ENCODE measurements at regions not wholly inside any gene's neighbourhood (a gene's known extent, or its start where the extent isn't known, plus 50 kb on each side); places are given as distances from the start of the nearest gene placed in this dataset.

DNA sequence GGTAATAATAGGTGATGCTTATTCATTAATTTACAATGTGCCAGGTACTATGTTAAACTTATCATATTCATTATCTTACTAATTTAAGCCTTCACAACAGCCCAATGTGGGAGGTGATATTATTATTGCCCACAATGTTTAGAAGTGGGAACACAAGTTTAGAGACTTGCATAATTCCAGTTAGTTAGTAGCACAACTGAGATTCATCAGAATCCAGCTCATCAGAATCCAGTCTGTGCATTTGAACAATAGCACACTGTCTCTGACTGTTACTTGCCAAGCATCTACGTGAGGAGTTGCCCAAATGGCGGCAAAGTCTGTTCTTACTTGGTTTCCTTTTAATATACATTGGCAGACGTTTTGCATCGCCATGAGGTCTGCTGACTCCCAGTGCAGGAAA lies 110.9 kb upstream of the BASP1 start:
- DNase-seq (ENCODE audit: low read depth in 1 of 2, low spot score in 2 of 2) (no peak), FAIRE-seq (no peak)
- Histone ChIP-seq H4K91ac (replicated peaks; ENCODE audit: insufficient read length, low read length) (no peak overlapping the region), H3K18ac (ENCODE audit: extremely low read depth, low read length) (no peak overlapping the region), H3K4ac (replicated peaks; ENCODE audit: insufficient read length, low read depth, low read length) (no peak overlapping the region), H2BK12ac (ENCODE audit: low read depth, low read length) (no peak overlapping the region), H4K20me1 (replicated peaks in 1 of 2; ENCODE audit: control insufficient read depth in 1 of 2, insufficient read depth in 2 of 2, low read length in 2 of 2) (no peaks in the 10 kb centered on the region), H2BK5ac (ENCODE audit: low read depth, low read length) (no peak overlapping the region), H3K23me2 (ENCODE audit: low read depth, low read length) (no peaks in the 10 kb centered on the region), H2AK5ac (ENCODE audit: low read depth, low read length) (no peak overlapping the region), H4K5ac (ENCODE audit: insufficient read length, low read depth, low read length) (no peak overlapping the region), H3K4me2 (ENCODE audit: insufficient read depth in 1 of 2, low read depth in 2 of 2, low read length in 2 of 2) (no peak overlapping the region), H2AFZ (ENCODE audit: low read length) (no peak overlapping the region), H3K36me3 (ENCODE audit: control insufficient read depth in 2 of 4, insufficient read depth in 4 of 4, low read length in 3 of 4) (no peaks in the 10 kb centered on the region), H3K27me3 (replicated peaks in 1 of 4; ENCODE audit: control insufficient read depth in 3 of 4, extremely low read depth in 1 of 4, insufficient read depth in 3 of 4, low read length in 3 of 4) (no peaks in the 10 kb centered on the region), H2BK120ac (replicated peaks; ENCODE audit: low read depth, low read length) (no peak overlapping the region), H3K14ac (ENCODE audit: insufficient read length) (no peak overlapping the region), H3K9ac (replicated peaks in 1 of 4; ENCODE audit: extremely low read depth in 1 of 4, low read depth in 3 of 4, low read length in 3 of 4) (no peak overlapping the region), H2BK20ac (ENCODE audit: low read length) (no peak overlapping the region), H4K8ac (ENCODE audit: extremely low read depth, insufficient read depth, low read length) (no peak overlapping the region), H3K23ac (ENCODE audit: insufficient read length) (no peak overlapping the region), H3K56ac (replicated peaks; ENCODE audit: insufficient read length, low read depth, low read length) (no peak overlapping the region), H3K79me1 (ENCODE audit: low read depth, low read length) (no peaks in the 10 kb centered on the region), H2BK15ac (ENCODE audit: low read length) (no peak overlapping the region), H3K79me2 (ENCODE audit: control insufficient read depth in 1 of 2, insufficient read depth in 2 of 2, low read length in 2 of 2) (no peaks in the 10 kb centered on the region), H3K4me1 (replicated peaks in 1 of 4; ENCODE audit: control insufficient read depth in 3 of 4, insufficient read depth in 4 of 4, low read length in 3 of 4) (peaks cover 0 to 3% (median 1%) of the 10 kb centered on the region in 4 experiments; a peak in 2 of 7 replicates), H3K4me3 (ENCODE audit: extremely low read depth in 1 of 4, insufficient read depth in 2 of 4, low read depth in 3 of 4, low read length in 4 of 4) (no peak overlapping the region), H3K9me3 (ENCODE audit: insufficient read depth in 2 of 2, low read depth in 1 of 2, low read length in 1 of 2) (no peaks in the 10 kb centered on the region), H3K27ac (ENCODE audit: low read depth, low read length) (no peak overlapping the region)
- CTCF ChIA-PET (ENCODE audit: partially characterized antibody): interaction anchor here (0.6 to 1.7 kb wide), 4 partner anchors 8 to 315 kb away, joined by 3 to 5 read pairs (median 3); no protein-coding TSS in a partner anchor
- POLR2A ChIA-PET (ENCODE audit: partially characterized antibody): no interaction called here
- WGBS, 2 experiments (ENCODE audit: extremely low coverage in 1 of 2, insufficient coverage in 1 of 2, insufficient read length in 1 of 2, insufficient replicate concordance in 2 of 2, low coverage in 1 of 2, low lambda C conversion rate in 2 of 2, missing lambda C conversion rate in 1 of 2): 89% methylated on average over 4 of the region's 4 CpGs; no CpG with 5 or more reads in 1 of the 2 experiments
- TF ChIP-seq SRF (IDR thresholded peaks at IDR 0.05; ENCODE audit: low read depth, low read length) (no peak), CHD2 (IDR thresholded peaks at IDR 0.05; ENCODE audit: low read length) (no peak), POU5F1 (IDR thresholded peaks at IDR 0.05; ENCODE audit: low read depth, low read length) (no peak), TCF12 (IDR thresholded peaks at IDR 0.05; ENCODE audit: low read depth, low read length) (no peak), TAF7 (optimal IDR thresholded peaks at IDR 0.05; ENCODE audit: borderline replicate concordance, low read depth, low read length) (no peak), SIRT6 (IDR thresholded peaks at IDR 0.05; ENCODE audit: low read length) (no peak), CEBPB (IDR thresholded peaks at IDR 0.05; ENCODE audit: low read depth, low read length) (no peak), KDM1A (IDR thresholded peaks at IDR 0.05; ENCODE audit: borderline replicate concordance, low read length) (no peak), RXRA (IDR thresholded peaks at IDR 0.05; ENCODE audit: insufficient read depth, low read depth, low read length) (no peak), RNF2 (IDR thresholded peaks at IDR 0.05; ENCODE audit: borderline replicate concordance, low read depth, low read length, missing control alignments, poor library complexity, severe bottlenecking) (no peak)

All from H1 (cell line).